Endothelial cell of umbilical vein (primary cell): ENCODE measurements at regions not wholly inside any gene's neighbourhood (a gene's known extent, or its start where the extent isn't known, plus 50 kb on each side); places are given as distances from the start of the nearest gene placed in this dataset.

Experiments used
- BruUV-seq: library from RNA; stranded (reverse); fragments of 400-500 nt; replicated peaks from 2 replicates; lab custom pipeline; 2021; lab: Mats Ljungman, UMichigan
- CTCF ChIA-PET: fragments of 300-600, 350-600 bp; sonication (Branson Sonifier 250); formaldehyde crosslinking; loops from one replicate; lab custom pipeline; 2021; ENCODE audit warnings: antibody characterized with exemption, inconsistent platforms; lab: Charles Lee
- POLR2A ChIA-PET: fragments of 300-600, 350-600 bp; sonication (Branson Sonifier 250); formaldehyde crosslinking; loops from one replicate; lab custom pipeline; 2021; ENCODE audit warnings: antibody characterized with exemption, inconsistent platforms; lab: Charles Lee
- DNase-seq: peaks from one replicate; pipeline ENCODE4 v3.0.0-alpha.2; 2011; ENCODE audit warnings: low read depth, low spot score
- FAIRE-seq: peaks from 2 replicates; lab custom pipeline; 2011; peaks lifted over from hg19 to GRCh38; lab: Jason Lieb, UNC
- H2AFZ ChIP-seq: 2 replicates; pipeline ENCODE4 v1.6.0; 2012; ENCODE audit warnings: low read depth, low read length, control low read depth, inconsistent platforms
- H3K27ac ChIP-seq: 2 replicates; pipeline ENCODE4 v1.5.1; 2011; ENCODE audit warnings: low read depth, mild to moderate bottlenecking, control low read depth, low read length, moderate library complexity; ENCODE audit not compliant: insufficient read depth
- H3K27me3 ChIP-seq, 2 experiments: 2 replicates each; pipeline versions ENCODE4 v1.6.0 to v1.6.1; 2011; ENCODE audit warnings: low read length in 2 of 2, mixed read lengths in 1 of 2; ENCODE audit not compliant: control insufficient read depth in 2 of 2, insufficient read depth in 2 of 2
- H3K36me3 ChIP-seq, 2 experiments: 2 replicates in 1 of 2; 3 replicates in 1 of 2; pipeline ENCODE4 v1.5.1; 2011; ENCODE audit warnings: low read length in 2 of 2, mild to moderate bottlenecking in 1 of 2, moderate library complexity in 1 of 2; ENCODE audit not compliant: control insufficient read depth in 2 of 2, insufficient read depth in 2 of 2; ENCODE audit errors: extremely low read depth in 1 of 2
- H3K4me1 ChIP-seq: 3 replicates; pipeline ENCODE4 v1.5.1; 2011; ENCODE audit warnings: mild to moderate bottlenecking, low read length; ENCODE audit not compliant: control insufficient read depth, insufficient read depth; ENCODE audit errors: extremely low read depth
- H3K4me2 ChIP-seq: 2 replicates; pipeline ENCODE4 v1.6.1; 2011; ENCODE audit warnings: low read length, control low read depth, mixed read lengths; ENCODE audit not compliant: insufficient read depth
- H3K4me3 ChIP-seq, 3 experiments: fragments of 200-600 bp in 1 of 3; sonication (generic), shearing (Covaris generic) in 1 of 3; replicated peaks in 1 of 3; 2 replicates each; pipeline ENCODE4 v1.5.1; 2011 to 2016; ENCODE audit warnings: control low read depth in 3 of 3, low read length in 3 of 3, mild to moderate bottlenecking in 2 of 3, inconsistent platforms in 1 of 3, low read depth in 1 of 3, moderate library complexity in 1 of 3; ENCODE audit not compliant: insufficient read depth in 1 of 3
- H3K79me2 ChIP-seq: 2 replicates; pipeline ENCODE4 v1.6.0; 2012; ENCODE audit warnings: low read length, inconsistent platforms; ENCODE audit not compliant: control insufficient read depth, insufficient read depth
- H3K9ac ChIP-seq: replicated peaks from 2 replicates; pipeline ENCODE3; 2011; ENCODE audit warnings: low read length, control low read depth; ENCODE audit not compliant: insufficient read depth; ENCODE audit errors: extremely low read depth
- H3K9me1 ChIP-seq: replicated peaks from 3 replicates; pipeline ENCODE4 v1.6.0; 2011; ENCODE audit warnings: mild to moderate bottlenecking, low read length; ENCODE audit not compliant: control insufficient read depth, insufficient read depth; ENCODE audit errors: extremely low read depth
- H3K9me3 ChIP-seq: replicated peaks from 2 replicates; pipeline ENCODE4 v1.5.1; 2012; ENCODE audit warnings: low read length, inconsistent platforms; ENCODE audit not compliant: control insufficient read depth, insufficient read depth
- H4K20me1 ChIP-seq: replicated peaks from 2 replicates; pipeline ENCODE3; 2011; ENCODE audit warnings: mild to moderate bottlenecking, low read length; ENCODE audit not compliant: control insufficient read depth, insufficient read depth; ENCODE audit errors: extremely low read depth
- EZH2 ChIP-seq: IDR thresholded peaks from 2 replicates; pipeline ENCODE4 v1.6.1; 2012; ENCODE audit warnings: borderline replicate concordance, low read depth, mild to moderate bottlenecking, moderate library complexity, low read length, inconsistent platforms; ENCODE audit not compliant: severe bottlenecking
- FOS ChIP-seq: IDR thresholded peaks from 2 replicates; pipeline ENCODE4 v1.6.1; 2011; ENCODE audit warnings: mild to moderate bottlenecking, low read length, moderate library complexity, borderline replicate concordance; ENCODE audit not compliant: insufficient read depth
- GATA2 ChIP-seq: IDR thresholded peaks from 2 replicates; pipeline ENCODE4 v1.7.0; 2011; ENCODE audit warnings: low read depth, mild to moderate bottlenecking, moderate library complexity, mixed read lengths, low read length; ENCODE audit not compliant: insufficient read length, insufficient read depth
- JUN ChIP-seq: IDR thresholded peaks from 2 replicates; pipeline ENCODE4 v1.6.1; 2011; ENCODE audit warnings: borderline replicate concordance, low read depth; ENCODE audit not compliant: insufficient read length, insufficient read depth
- MYC ChIP-seq: IDR thresholded peaks from one replicate; pipeline ENCODE4 v1.6.1; 2011; ENCODE audit warnings: mild to moderate bottlenecking, low read depth, low read length
- POLR2A ChIP-seq: IDR thresholded peaks from 2 replicates; pipeline ENCODE4 v1.6.1; 2012; ENCODE audit warnings: low read depth, mild to moderate bottlenecking, control low read depth, low read length
- POLR2AphosphoS5 ChIP-seq: IDR thresholded peaks from 2 replicates; pipeline ENCODE4 v1.6.1; 2012; ENCODE audit warnings: low read depth, mild to moderate bottlenecking, control low read depth, low read length, moderate library complexity; ENCODE audit not compliant: insufficient read depth
- dilution Hi-C: fragments of 300-500 bp; cut with MboI; formaldehyde crosslinking; loops from one replicate; pipeline ENCODE4 v1.15.0; 2019; ENCODE audit warnings: low sequenced_read_pairs; ENCODE audit not compliant: extremely low pct_ligation_motif_present
- intact Hi-C: fragments of 100-400 bp; cut with micrococcal nuclease; formaldehyde crosslinking; loops from one replicate; pipeline ENCODE4 v1.10.0; 2022
- TF ChIP-seq, protein P1 (sequence below): IDR thresholded peaks from 2 replicates; pipeline ENCODE4 v1.6.1; 2011; ENCODE audit not compliant: insufficient read depth, insufficient read length
- TF ChIP-seq, protein P2 (sequence below), 2 donors: IDR thresholded peaks; 1 replicate in 1 of 2; 2 replicates in 1 of 2; pipeline ENCODE4 v1.5.1; 2011; ENCODE audit warnings: low read length in 2 of 2, mild to moderate bottlenecking in 2 of 2, moderate library complexity in 2 of 2, control low read depth in 1 of 2, inconsistent platforms in 1 of 2, low read depth in 1 of 2; ENCODE audit not compliant: insufficient read depth in 1 of 2; ENCODE audit errors: extremely low read depth in 1 of 2

DNA sequence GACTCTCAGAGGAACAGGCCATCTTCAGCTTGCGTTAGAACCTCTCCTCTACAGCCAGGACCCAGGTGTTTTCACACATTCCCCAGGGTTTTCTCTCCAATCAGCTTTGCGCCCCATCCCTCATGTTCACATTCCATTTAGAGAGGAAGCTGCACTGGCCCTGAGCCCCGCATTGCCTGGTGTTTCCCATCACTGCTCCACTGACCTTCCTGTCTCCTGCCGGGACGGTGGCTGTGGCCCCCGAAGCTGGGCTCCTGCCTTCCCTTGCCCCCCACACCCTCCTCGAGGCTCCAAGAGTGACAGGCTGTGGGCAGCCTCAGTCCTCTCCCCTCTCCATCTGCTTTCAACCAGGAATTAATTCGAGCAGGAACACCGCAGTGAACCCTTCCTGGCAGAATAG lies 357.3 kb downstream of the THBS2 start:
- TF ChIP-seq, protein P1, sequence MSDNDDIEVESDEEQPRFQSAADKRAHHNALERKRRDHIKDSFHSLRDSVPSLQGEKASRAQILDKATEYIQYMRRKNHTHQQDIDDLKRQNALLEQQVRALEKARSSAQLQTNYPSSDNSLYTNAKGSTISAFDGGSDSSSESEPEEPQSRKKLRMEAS, result no peak
- TF ChIP-seq EZH2, result no peak
- TF ChIP-seq, protein P2, sequence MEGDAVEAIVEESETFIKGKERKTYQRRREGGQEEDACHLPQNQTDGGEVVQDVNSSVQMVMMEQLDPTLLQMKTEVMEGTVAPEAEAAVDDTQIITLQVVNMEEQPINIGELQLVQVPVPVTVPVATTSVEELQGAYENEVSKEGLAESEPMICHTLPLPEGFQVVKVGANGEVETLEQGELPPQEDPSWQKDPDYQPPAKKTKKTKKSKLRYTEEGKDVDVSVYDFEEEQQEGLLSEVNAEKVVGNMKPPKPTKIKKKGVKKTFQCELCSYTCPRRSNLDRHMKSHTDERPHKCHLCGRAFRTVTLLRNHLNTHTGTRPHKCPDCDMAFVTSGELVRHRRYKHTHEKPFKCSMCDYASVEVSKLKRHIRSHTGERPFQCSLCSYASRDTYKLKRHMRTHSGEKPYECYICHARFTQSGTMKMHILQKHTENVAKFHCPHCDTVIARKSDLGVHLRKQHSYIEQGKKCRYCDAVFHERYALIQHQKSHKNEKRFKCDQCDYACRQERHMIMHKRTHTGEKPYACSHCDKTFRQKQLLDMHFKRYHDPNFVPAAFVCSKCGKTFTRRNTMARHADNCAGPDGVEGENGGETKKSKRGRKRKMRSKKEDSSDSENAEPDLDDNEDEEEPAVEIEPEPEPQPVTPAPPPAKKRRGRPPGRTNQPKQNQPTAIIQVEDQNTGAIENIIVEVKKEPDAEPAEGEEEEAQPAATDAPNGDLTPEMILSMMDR (IDR thresholded peaks at IDR 0.05; ENCODE audit: extremely low read depth in 1 of 2, insufficient read depth in 1 of 2, low read depth in 1 of 2, low read length in 2 of 2), result no peak
- TF ChIP-seq FOS, result no peak
- TF ChIP-seq JUN, result no peak
- TF ChIP-seq POLR2AphosphoS5, result no peak
- no peak for TF ChIP-seq MYC
- TF ChIP-seq POLR2A, result no peak
- no peak for TF ChIP-seq GATA2

More for the DNA sequence above, 357.3 kb downstream of the THBS2 start:
- BruUV-seq, result no TSS peak
- intact Hi-C loops (no loop called here), dilution Hi-C loops (no loop called here)
- Histone ChIP-seq H3K4me2 (no peak overlapping the region), H3K36me3 (no peaks in the 10 kb centered on the region), H3K27me3 (no peaks in the 10 kb centered on the region), H3K9me3 (no peaks in the 10 kb centered on the region), H3K9ac (no peak overlapping the region), H3K4me1 (no peaks in the 10 kb centered on the region), H3K4me3 (no peak overlapping the region), H3K79me2 (no peaks in the 10 kb centered on the region), H2AFZ (no peak overlapping the region), H3K9me1 (no peaks in the 10 kb centered on the region), H4K20me1 (no peaks in the 10 kb centered on the region), H3K27ac (no peak overlapping the region)
- POLR2A ChIA-PET, result no interaction called here
- CTCF ChIA-PET, result no interaction called here
- DNase-seq (no peak), FAIRE-seq (no peak)
